ENCODE measurements at regions not wholly inside any gene's neighbourhood (a gene's known extent, or its start where the extent isn't known, plus 50 kb on each side); places are given as distances from the start of the nearest gene placed in this dataset.

DNA sequence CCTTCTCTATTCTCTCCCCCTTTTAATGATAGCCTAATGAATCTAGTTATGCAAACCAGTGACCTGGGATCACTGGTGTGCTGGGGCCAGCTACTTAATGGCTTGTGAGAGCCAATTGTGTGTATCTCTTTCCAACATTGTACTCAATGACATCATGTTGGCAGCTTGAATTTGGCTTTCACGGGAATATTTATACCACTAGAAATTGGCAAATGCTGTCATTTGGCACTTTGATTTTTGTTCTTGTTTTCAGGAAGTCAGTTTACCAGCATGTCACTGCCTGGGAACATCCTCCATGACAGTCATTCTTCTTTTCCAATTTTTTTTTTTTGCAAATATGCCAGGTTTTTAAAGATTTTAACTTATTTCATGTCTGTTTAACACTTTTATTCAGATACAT, 1685.3 kb downstream of the STIM2 start:
- Histone ChIP-seq H3K36me3 (no peaks in the 10 kb centered on the region), H3K4me1 (no peaks in the 10 kb centered on the region), H3K9me3 (peaks cover 0 to 1% (median 0%) of the 10 kb centered on the region in 4 donors), H3K27ac (no peak overlapping the region), H3K27me3 (no peaks in the 10 kb centered on the region), H3K4me3 (no peak overlapping the region)
- DNase-seq, result no peak
- TF ChIP-seq POLR2A (IDR thresholded peaks at IDR 0.05), result no peak
- TF ChIP-seq, protein P1, sequence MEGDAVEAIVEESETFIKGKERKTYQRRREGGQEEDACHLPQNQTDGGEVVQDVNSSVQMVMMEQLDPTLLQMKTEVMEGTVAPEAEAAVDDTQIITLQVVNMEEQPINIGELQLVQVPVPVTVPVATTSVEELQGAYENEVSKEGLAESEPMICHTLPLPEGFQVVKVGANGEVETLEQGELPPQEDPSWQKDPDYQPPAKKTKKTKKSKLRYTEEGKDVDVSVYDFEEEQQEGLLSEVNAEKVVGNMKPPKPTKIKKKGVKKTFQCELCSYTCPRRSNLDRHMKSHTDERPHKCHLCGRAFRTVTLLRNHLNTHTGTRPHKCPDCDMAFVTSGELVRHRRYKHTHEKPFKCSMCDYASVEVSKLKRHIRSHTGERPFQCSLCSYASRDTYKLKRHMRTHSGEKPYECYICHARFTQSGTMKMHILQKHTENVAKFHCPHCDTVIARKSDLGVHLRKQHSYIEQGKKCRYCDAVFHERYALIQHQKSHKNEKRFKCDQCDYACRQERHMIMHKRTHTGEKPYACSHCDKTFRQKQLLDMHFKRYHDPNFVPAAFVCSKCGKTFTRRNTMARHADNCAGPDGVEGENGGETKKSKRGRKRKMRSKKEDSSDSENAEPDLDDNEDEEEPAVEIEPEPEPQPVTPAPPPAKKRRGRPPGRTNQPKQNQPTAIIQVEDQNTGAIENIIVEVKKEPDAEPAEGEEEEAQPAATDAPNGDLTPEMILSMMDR (IDR thresholded peaks at IDR 0.05), result no peak

DNA sequence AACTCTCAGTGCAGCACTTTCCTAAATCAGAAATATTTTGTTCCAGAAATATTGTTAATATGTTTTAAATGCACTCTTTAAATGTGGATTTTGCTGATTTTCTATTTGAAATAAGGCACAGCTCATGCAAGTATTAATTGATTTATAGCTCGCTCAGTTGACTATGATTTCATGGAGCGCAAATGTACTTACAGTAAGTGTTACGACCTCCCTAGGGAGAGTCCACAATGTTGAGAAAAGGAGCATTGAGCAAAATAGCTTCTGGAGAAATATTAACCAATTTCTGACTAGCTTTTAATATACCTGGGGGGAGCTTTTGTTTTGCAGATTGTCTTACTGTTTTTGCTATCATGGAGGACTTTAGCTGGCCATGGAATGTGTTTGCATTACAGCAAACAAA, 1687.5 kb downstream of the STIM2 start:
- H3K4me1 ChIP-seq, result no peaks in the 10 kb centered on the region
- no peak for DNase-seq
- no peak overlapping the region for H3K27ac ChIP-seq
- no peaks in the 10 kb centered on the region for H3K27me3 ChIP-seq
- H3K9me3 ChIP-seq, result peaks cover 0 to 8% (median 0%) of the 10 kb centered on the region in 4 donors
- H3K36me3 ChIP-seq, result no peaks in the 10 kb centered on the region
- TF ChIP-seq, protein P1 (IDR thresholded peaks at IDR 0.05), result no peak
- TF ChIP-seq POLR2A (IDR thresholded peaks at IDR 0.05), result no peak
- no peak overlapping the region for H3K4me3 ChIP-seq

DNA sequence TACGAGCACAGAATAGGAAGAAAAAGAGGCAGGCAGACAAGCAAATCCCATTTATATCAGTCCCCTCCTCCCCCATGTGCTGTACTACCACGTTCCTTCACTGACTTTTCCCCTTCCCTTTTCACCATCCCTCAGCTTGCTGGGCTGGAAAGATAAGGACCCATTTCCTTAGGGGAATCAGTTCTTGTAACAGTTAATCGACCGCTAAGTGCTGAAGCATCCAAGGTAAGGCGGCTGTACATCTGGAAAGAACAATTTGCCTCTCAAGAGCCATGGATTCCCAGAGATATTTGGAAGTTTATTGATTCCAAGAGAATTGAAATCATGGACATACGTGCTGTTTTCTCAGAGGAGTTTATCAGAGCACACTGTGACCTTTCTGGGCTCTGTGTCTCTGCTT, 1688.0 kb downstream of the STIM2 start:
- Histone ChIP-seq H3K4me3 (no peak overlapping the region), H3K27me3 (no peaks in the 10 kb centered on the region), H3K9me3 (peaks cover 0 to 8% (median 0%) of the 10 kb centered on the region in 4 donors), H3K4me1 (no peaks in the 10 kb centered on the region), H3K27ac (no peak overlapping the region), H3K36me3 (no peaks in the 10 kb centered on the region)
- no peak for DNase-seq
- TF ChIP-seq, protein P1 (IDR thresholded peaks at IDR 0.05), result no peak
- TF ChIP-seq POLR2A (IDR thresholded peaks at IDR 0.05), result no peak

DNA sequence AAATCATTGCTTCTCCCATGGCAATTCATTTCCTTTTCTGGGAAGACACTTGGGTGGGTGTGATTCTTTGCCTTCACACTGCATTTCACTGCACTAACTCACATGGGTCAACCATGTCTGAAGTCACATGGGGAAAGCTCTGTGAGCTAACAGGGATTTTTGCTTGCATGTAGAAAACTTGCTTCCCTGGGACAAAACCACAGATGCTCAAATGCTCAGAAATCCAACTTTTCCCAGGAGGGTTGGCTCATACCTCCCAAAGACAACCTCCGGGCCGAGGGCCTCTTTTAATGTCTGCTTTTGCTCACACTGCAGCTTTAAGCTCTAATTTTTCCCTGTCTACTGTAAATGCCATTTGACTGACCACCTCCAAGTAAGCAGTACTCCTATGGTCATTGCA, 1695.2 kb downstream of the STIM2 start:
- Histone ChIP-seq H3K9me3 (peaks cover 0 to 8% (median 0%) of the 10 kb centered on the region in 4 donors), H3K27ac (no peak overlapping the region), H3K4me3 (no peak overlapping the region), H3K27me3 (no peaks in the 10 kb centered on the region), H3K4me1 (no peaks in the 10 kb centered on the region), H3K36me3 (no peaks in the 10 kb centered on the region)
- no peak for DNase-seq
- TF ChIP-seq, protein P1 (IDR thresholded peaks at IDR 0.05), result no peak
- TF ChIP-seq POLR2A (IDR thresholded peaks at IDR 0.05), result no peak

DNA sequence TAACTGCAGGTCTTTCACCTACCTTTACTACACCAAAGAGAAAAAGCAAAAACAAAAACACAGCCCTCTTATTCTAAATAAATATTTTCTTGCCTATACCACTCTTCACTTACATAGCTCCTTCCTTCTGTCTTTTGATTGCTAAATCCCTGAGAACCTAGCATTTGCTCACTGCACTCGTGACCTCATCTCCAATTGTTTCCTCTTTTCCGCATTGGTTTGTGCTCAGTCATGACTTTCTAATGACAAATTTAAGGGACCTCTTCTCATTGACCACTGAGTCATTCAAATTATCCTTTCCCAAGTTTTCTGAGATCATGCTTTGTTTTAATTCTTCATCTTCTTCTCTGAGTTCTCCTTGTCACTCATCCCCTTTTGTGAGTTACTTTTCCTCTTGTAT, 1697.1 kb downstream of the STIM2 start:
- Histone ChIP-seq H3K9me3 (peaks cover 0 to 3% (median 0%) of the 10 kb centered on the region in 4 donors), H3K4me1 (no peaks in the 10 kb centered on the region), H3K27ac (no peak overlapping the region), H3K4me3 (no peak overlapping the region), H3K36me3 (no peaks in the 10 kb centered on the region), H3K27me3 (no peaks in the 10 kb centered on the region)
- TF ChIP-seq POLR2A (IDR thresholded peaks at IDR 0.05), result no peak
- TF ChIP-seq, protein P1 (IDR thresholded peaks at IDR 0.05), result no peak
- no peak for DNase-seq

DNA sequence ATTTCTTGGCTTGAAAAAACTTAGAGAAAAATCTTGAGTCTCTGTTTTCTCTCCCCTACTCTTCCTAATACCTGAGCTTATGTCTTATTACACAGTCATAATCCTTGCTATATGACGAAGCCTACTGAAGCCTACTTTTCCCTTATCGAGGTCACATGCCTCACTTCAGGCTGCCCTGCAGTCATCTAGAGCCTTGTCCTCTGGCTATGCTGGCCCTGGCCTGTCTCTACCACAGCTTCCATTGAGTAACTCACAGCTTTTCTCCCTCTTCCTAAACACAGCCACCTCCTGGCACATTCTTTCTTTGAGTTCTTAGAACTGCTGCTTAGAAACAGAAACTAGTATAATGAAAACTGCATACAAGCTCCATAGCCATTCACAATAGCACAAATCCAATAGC, 1698.3 kb downstream of the STIM2 start:
- Histone ChIP-seq H3K27ac (no peak overlapping the region), H3K27me3 (no peaks in the 10 kb centered on the region), H3K4me3 (no peak overlapping the region), H3K4me1 (no peaks in the 10 kb centered on the region), H3K36me3 (no peaks in the 10 kb centered on the region), H3K9me3 (no peaks in the 10 kb centered on the region)
- no peak for DNase-seq
- no peak for TF ChIP-seq POLR2A (IDR thresholded peaks at IDR 0.05)
- TF ChIP-seq, protein P1 (IDR thresholded peaks at IDR 0.05), result no peak
